Osteocyte (in vitro differentiated cells): ENCODE measurements at regions not wholly inside any gene's neighbourhood (a gene's known extent, or its start where the extent isn't known, plus 50 kb on each side); places are given as distances from the start of the nearest gene placed in this dataset.
A peak's percentile ranks its signal among the peaks of the same experiment; 100 is the strongest.

Source experiments
- DNase-seq: peaks from one replicate; pipeline ENCODE4 v3.0.0; 2021; ENCODE audit warnings: mixed read lengths; ENCODE audit not compliant: unreplicated experiment; ENCODE audit errors: extremely low spot score
- H3K27ac Mint-ChIP-seq: one replicate; pipeline ENCODE4 v1.8.0; 2021; ENCODE audit warnings: mild to moderate bottlenecking, mixed read lengths; ENCODE audit not compliant: unreplicated experiment
- H3K27me3 Mint-ChIP-seq: one replicate; pipeline ENCODE4 v1.8.0; 2021; ENCODE audit warnings: mixed read lengths; ENCODE audit not compliant: unreplicated experiment
- H3K36me3 Mint-ChIP-seq: one replicate; pipeline ENCODE4 v1.8.0; 2021; ENCODE audit warnings: mixed read lengths; ENCODE audit not compliant: unreplicated experiment
- H3K4me1 Mint-ChIP-seq: one replicate; pipeline ENCODE4 v1.8.0; 2021; ENCODE audit warnings: mixed read lengths; ENCODE audit not compliant: unreplicated experiment
- H3K4me3 Mint-ChIP-seq: one replicate; pipeline ENCODE4 v1.8.0; 2021; ENCODE audit warnings: mild to moderate bottlenecking, moderate library complexity, mixed read lengths; ENCODE audit not compliant: unreplicated experiment
- H3K9me3 Mint-ChIP-seq: one replicate; pipeline ENCODE4 v1.8.0; 2021; ENCODE audit warnings: mixed read lengths; ENCODE audit not compliant: unreplicated experiment
- TF ChIP-seq, protein P1 (sequence below): fragments of 200-600 bp; sonication (generic); IDR thresholded peaks from 2 replicates; pipeline ENCODE4 v1.5.0; 2021; ENCODE audit warnings: antibody characterized with exemption, mild to moderate bottlenecking, moderate library complexity

DNA sequence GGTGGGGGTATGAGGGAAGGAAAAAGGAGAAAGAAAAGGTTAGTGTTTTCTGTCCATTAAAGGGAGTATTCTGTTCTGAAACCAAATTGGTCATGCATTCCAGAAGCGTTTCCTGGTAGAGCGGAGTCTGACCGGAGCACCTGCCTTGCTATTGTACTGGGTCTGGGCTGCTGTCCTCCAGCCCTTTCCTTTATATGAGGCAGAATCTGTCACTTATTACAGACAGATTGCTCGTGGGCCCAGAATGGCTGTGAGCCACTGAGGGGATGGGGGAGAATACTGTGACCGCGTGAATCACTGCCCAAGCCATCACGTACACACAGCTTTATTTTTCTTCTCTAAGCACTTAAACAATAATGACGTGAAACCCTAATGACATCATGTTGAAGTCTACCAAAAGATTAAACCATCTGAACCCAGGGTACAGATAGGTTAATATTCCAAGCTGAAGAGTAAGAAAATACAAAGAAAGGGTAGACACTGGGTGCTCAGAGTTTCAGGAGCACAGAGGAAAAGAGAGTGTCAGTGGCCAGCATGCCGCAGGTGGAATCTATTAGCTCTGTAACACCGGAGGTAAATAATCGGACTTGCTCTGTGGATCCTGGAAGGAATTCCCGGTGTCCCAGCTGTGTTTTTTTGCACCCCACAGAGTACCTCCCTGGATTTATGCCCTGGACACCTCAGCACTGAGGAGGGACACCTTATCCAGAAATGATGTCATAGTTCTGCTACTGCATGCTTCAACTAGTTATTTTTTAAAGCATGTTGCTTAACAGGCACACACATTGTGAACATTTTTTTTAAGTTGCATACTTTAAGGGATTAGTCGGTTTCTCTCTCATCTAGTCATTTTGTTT is 573.3 kb downstream of the PKHD1 start:
- Mint-ChIP-seq H3K4me3 (no peak overlapping the region), H3K4me1 (peaks cover 23% of the 10 kb centered on the region), H3K27ac (peak overlapping the region; percentile 15), H3K27me3 (no peaks in the 10 kb centered on the region), H3K9me3 (peaks cover 18% of the 10 kb centered on the region), H3K36me3 (no peaks in the 10 kb centered on the region)
- TF ChIP-seq, protein P1, sequence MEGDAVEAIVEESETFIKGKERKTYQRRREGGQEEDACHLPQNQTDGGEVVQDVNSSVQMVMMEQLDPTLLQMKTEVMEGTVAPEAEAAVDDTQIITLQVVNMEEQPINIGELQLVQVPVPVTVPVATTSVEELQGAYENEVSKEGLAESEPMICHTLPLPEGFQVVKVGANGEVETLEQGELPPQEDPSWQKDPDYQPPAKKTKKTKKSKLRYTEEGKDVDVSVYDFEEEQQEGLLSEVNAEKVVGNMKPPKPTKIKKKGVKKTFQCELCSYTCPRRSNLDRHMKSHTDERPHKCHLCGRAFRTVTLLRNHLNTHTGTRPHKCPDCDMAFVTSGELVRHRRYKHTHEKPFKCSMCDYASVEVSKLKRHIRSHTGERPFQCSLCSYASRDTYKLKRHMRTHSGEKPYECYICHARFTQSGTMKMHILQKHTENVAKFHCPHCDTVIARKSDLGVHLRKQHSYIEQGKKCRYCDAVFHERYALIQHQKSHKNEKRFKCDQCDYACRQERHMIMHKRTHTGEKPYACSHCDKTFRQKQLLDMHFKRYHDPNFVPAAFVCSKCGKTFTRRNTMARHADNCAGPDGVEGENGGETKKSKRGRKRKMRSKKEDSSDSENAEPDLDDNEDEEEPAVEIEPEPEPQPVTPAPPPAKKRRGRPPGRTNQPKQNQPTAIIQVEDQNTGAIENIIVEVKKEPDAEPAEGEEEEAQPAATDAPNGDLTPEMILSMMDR, result no peak
- no peak for DNase-seq

- no peaks in the 10 kb centered on the region for H3K36me3 Mint-ChIP-seq
- no peak overlapping the region for H3K4me3 Mint-ChIP-seq
- H3K27me3 Mint-ChIP-seq, result no peaks in the 10 kb centered on the region
- no peak for DNase-seq
- peaks cover 18% of the 10 kb centered on the region for H3K9me3 Mint-ChIP-seq
- no peak overlapping the region for H3K27ac Mint-ChIP-seq
- H3K4me1 Mint-ChIP-seq, result peaks cover 23% of the 10 kb centered on the region
- TF ChIP-seq, protein P1, result peak; percentile 49
Observed at GRCh38 chr6:51514748-51515402, 572.5 kb downstream of the PKHD1 start.

DNA sequence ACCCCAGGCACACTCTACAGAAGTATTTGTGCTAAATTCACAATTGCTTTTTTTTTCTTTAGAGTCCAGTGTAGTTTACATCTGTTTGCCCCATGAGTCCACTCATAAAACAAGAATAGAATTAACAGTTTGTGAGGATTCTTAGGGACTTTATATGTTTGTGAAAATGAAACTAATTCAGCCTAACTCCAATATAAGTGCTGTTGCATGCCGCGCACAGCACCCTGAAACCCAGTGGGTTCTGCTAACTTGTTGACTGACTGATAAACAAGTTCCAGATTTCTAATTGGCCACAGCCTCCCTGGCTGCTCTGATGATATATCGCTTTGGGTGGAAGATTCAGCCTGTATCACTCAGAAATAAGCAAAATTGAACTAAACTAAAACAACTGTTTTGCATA is 561.4 kb downstream of the PKHD1 start:
- Mint-ChIP-seq H3K36me3 (no peaks in the 10 kb centered on the region), H3K27ac (no peak overlapping the region), H3K4me1 (no peaks in the 10 kb centered on the region), H3K27me3 (no peaks in the 10 kb centered on the region), H3K4me3 (no peak overlapping the region), H3K9me3 (no peaks in the 10 kb centered on the region)
- no peak for DNase-seq
- TF ChIP-seq, protein P1, result no peak

DNA sequence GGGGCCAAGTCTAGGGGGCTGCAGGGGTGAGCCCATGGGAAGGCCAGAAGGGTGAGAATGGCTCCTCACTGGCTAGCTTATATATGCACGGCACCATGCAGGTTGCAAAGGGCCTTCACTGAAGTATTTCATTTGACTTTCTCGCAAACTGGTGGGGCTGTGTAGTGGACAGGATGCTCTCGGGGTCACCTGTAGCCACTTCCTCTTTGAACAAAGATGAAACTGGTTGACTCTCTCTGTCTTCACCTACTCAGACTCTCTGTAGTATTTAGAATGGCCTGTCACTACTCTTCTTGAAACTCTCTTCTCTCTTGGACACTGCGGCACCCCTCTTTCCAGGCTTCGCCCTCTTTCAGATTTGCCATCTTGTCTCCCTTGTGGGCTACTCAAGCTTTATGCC is 560.5 kb downstream of the PKHD1 start:
- Mint-ChIP-seq H3K27me3 (no peaks in the 10 kb centered on the region), H3K36me3 (no peaks in the 10 kb centered on the region), H3K4me1 (no peaks in the 10 kb centered on the region), H3K4me3 (no peak overlapping the region), H3K9me3 (no peaks in the 10 kb centered on the region), H3K27ac (no peak overlapping the region)
- DNase-seq, result no peak
- TF ChIP-seq, protein P1, result no peak

DNA sequence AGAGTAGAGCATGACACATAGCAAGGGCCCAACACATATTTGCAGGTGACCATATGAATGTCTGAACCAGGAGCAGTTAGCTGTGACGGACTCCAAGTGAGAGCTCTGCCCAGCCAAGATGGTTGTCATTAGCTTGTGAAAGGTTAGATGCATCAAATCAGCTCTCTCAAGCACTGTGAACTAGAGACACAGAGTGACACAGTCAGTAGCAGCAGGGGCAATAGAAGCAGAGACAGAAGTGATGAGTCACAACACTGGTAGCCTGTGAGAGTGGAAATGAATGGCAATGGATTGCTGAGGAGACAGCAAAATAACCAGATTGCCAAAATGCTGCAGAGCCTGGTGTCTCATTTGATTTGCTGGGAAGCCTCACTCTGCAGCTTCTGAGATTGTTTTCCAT is 558.9 kb downstream of the PKHD1 start:
- peaks cover 2% of the 10 kb centered on the region for H3K27me3 Mint-ChIP-seq
- no peaks in the 10 kb centered on the region for H3K9me3 Mint-ChIP-seq
- H3K4me1 Mint-ChIP-seq, result no peaks in the 10 kb centered on the region
- no peaks in the 10 kb centered on the region for H3K36me3 Mint-ChIP-seq
- TF ChIP-seq, protein P1, result no peak
- no peak overlapping the region for H3K4me3 Mint-ChIP-seq
- no peak for DNase-seq
- H3K27ac Mint-ChIP-seq, result no peak overlapping the region
